GM12878 (cell line): ENCODE measurements at regions not wholly inside any gene's neighbourhood (a gene's known extent, or its start where the extent isn't known, plus 50 kb on each side); places are given as distances from the start of the nearest gene placed in this dataset.

Experiments used
- ATAC-seq: fragments of 200-7000 bp; cut with Tn5 transposase; 3 replicates; pipeline ENCODE4 v1.9.1; 2020; ENCODE audit warnings: mild to moderate bottlenecking, moderate library complexity
- BruUV-seq: library from RNA; stranded (reverse); fragments of 400-500 nt; replicated peaks from 2 replicates; lab custom pipeline; 2021; lab: Mats Ljungman, UMichigan
- CTCF ChIA-PET: fragments of 300-600 bp; sonication (Branson Sonifier 250); formaldehyde crosslinking; extraction: SDS; loops from one replicate; lab custom pipeline; 2021; ENCODE audit warnings: inconsistent platforms; lab: Yijun Ruan, JAX
- POLR2A ChIA-PET: fragments of 350-600 bp; formaldehyde crosslinking; extraction: SDS; loops from one replicate; lab custom pipeline; 2021; ENCODE audit warnings: inconsistent platforms; lab: Charles Lee
- RAD21 ChIA-PET: fragments of 300-600 bp; sonication (Branson Sonifier 250); formaldehyde crosslinking; loops from one replicate; lab custom pipeline; 2023; ENCODE audit warnings: antibody characterized with exemption; ENCODE audit not compliant: unreplicated experiment; lab: Charles Lee
- SMC1A ChIA-PET: fragments of 300-600 bp; sonication (Branson Sonifier 250); formaldehyde crosslinking; loops from one replicate; lab custom pipeline; 2023; ENCODE audit not compliant: unreplicated experiment, uncharacterized antibody; lab: Charles Lee
- DNase-seq: peaks from one replicate; pipeline ENCODE4 v3.0.0-alpha.2; 2011; ENCODE audit warnings: low read depth, low spot score
- FAIRE-seq: peaks from 3 replicates; lab custom pipeline; 2011; peaks lifted over from hg19 to GRCh38; lab: Jason Lieb, UNC
- H2AFZ ChIP-seq: 2 replicates; pipeline ENCODE4 v1.6.0; 2011; ENCODE audit warnings: low read depth, low read length, control low read depth; ENCODE audit not compliant: control insufficient read depth
- H3K27ac ChIP-seq: 2 replicates; pipeline ENCODE4 v1.5.1; 2011; ENCODE audit warnings: control low read depth; ENCODE audit not compliant: control insufficient read depth, insufficient read depth
- H3K27me3 ChIP-seq, 2 experiments: replicated peaks in 1 of 2; 2 replicates each; pipeline versions ENCODE4 v1.6.0 to v1.6.1; 2011; ENCODE audit warnings: low read length in 1 of 2; ENCODE audit not compliant: control insufficient read depth in 2 of 2, insufficient read depth in 2 of 2
- H3K36me3 ChIP-seq, 2 experiments: 2 replicates each; pipeline ENCODE4 v1.5.1; 2011; ENCODE audit warnings: low read length in 1 of 2; ENCODE audit not compliant: control insufficient read depth in 2 of 2, insufficient read depth in 2 of 2
- H3K4me1 ChIP-seq: 2 replicates; pipeline ENCODE4 v1.6.1; 2011; ENCODE audit warnings: mild to moderate bottlenecking, low read length, moderate library complexity, mixed read lengths; ENCODE audit not compliant: control insufficient read depth, insufficient read depth
- H3K4me2 ChIP-seq: 2 replicates; pipeline ENCODE4 v1.6.0; 2011; ENCODE audit warnings: control low read depth; ENCODE audit not compliant: control insufficient read depth, insufficient read depth
- H3K4me3 ChIP-seq: fragments of 200-600 bp; sonication (generic); 2 replicates; pipeline ENCODE4 v1.5.1; 2016
- H3K79me2 ChIP-seq: 2 replicates; pipeline ENCODE4 v1.6.0; 2011; ENCODE audit warnings: low read length; ENCODE audit not compliant: control insufficient read depth, insufficient read depth
- H3K9ac ChIP-seq: 2 replicates; pipeline ENCODE4 v1.8.0; 2011; ENCODE audit warnings: low read length, control low read depth, mixed read lengths; ENCODE audit not compliant: control insufficient read depth, insufficient read depth
- H3K9me3 ChIP-seq: replicated peaks from 3 replicates; pipeline ENCODE4 v1.5.1; 2011; ENCODE audit warnings: mild to moderate bottlenecking, low read length; ENCODE audit not compliant: control insufficient read depth, insufficient read depth
- H4K20me1 ChIP-seq: 2 replicates; pipeline ENCODE4 v1.6.0; 2011; ENCODE audit not compliant: control insufficient read depth, insufficient read depth
- ASH2L ChIP-seq: fragments of 300-600, 200-600 bp; sonication (generic); IDR thresholded peaks from 2 replicates; pipeline ENCODE4 v1.6.1; 2017; ENCODE audit warnings: low read depth, mild to moderate bottlenecking, borderline replicate concordance
- ATF3 ChIP-seq: IDR thresholded peaks from 2 replicates; pipeline ENCODE4 v1.6.1; 2011; ENCODE audit warnings: low read depth, mild to moderate bottlenecking, low read length, moderate library complexity, borderline replicate concordance; ENCODE audit errors: extremely low read depth
- ATF7 ChIP-seq: fragments of 450-650 bp; IDR thresholded peaks from 2 replicates; pipeline ENCODE4 v1.6.1; 2016; ENCODE audit warnings: low read depth, mild to moderate bottlenecking
- CREM ChIP-seq: IDR thresholded peaks from 2 replicates; pipeline ENCODE4 v1.6.1; 2014; ENCODE audit warnings: antibody characterized with exemption, low read depth
- JUNB ChIP-seq: IDR thresholded peaks from 2 replicates; pipeline ENCODE4 v1.6.1; 2016; ENCODE audit warnings: antibody characterized with exemption, mild to moderate bottlenecking
- JUND ChIP-seq: IDR thresholded peaks from 2 replicates; pipeline ENCODE4 v1.6.1; 2012; ENCODE audit warnings: low read depth, mild to moderate bottlenecking, low read length, improper control_type of control experiment, moderate library complexity
- MTA2 ChIP-seq: fragments of 450-650 bp; IDR thresholded peaks from 2 replicates; pipeline ENCODE4 v1.6.1; 2016; ENCODE audit warnings: low read depth, mild to moderate bottlenecking, moderate library complexity
- MYB ChIP-seq: fragments of 150-350 bp; IDR thresholded peaks from 2 replicates; pipeline ENCODE4 v1.6.1; 2014; ENCODE audit warnings: mild to moderate bottlenecking, low read depth, low read length, borderline replicate concordance
- NBN ChIP-seq: fragments of 450-650 bp; IDR thresholded peaks from 2 replicates; pipeline ENCODE4 v1.6.1; 2016
- NFYA ChIP-seq: IDR thresholded peaks from 2 replicates; pipeline ENCODE4 v1.6.1; 2011; ENCODE audit warnings: low read depth, mild to moderate bottlenecking, low read length, improper control_type of control experiment, borderline replicate concordance
- PKNOX1 ChIP-seq: fragments of 450-650 bp; IDR thresholded peaks from 2 replicates; pipeline ENCODE4 v1.6.1; 2016; ENCODE audit warnings: mild to moderate bottlenecking
- RFX5 ChIP-seq: IDR thresholded peaks from 2 replicates; pipeline ENCODE4 v1.6.1; 2011; ENCODE audit warnings: low read depth, low read length, improper control_type of control experiment
- RUNX3 ChIP-seq: IDR thresholded peaks from 2 replicates; pipeline ENCODE4 v1.6.1; 2012; ENCODE audit warnings: low read length, inconsistent platforms
- SMAD1 ChIP-seq: fragments of 450-650 bp; IDR thresholded peaks from 2 replicates; pipeline ENCODE4 v1.6.1; 2018; ENCODE audit warnings: mild to moderate bottlenecking, low read depth; ENCODE audit not compliant: partially characterized antibody
- USF2 ChIP-seq: IDR thresholded peaks from 2 replicates; pipeline ENCODE4 v1.6.1; 2011; ENCODE audit warnings: low read depth, low read length, improper control_type of control experiment, borderline replicate concordance
- ZBED1 ChIP-seq: IDR thresholded peaks from 2 replicates; pipeline ENCODE4 v1.6.1; 2016; ENCODE audit warnings: borderline replicate concordance
- ZNF207 ChIP-seq: fragments of 450-650 bp; IDR thresholded peaks from 2 replicates; pipeline ENCODE4 v1.6.1; 2014; ENCODE audit warnings: antibody characterized with exemption, mild to moderate bottlenecking, borderline replicate concordance
- WGBS: methylation state at CpG from one replicate; pipeline ENCODE4 v1.1.6; 2016; ENCODE audit warnings: low lambda C conversion rate; ENCODE audit not compliant: insufficient replicate concordance, insufficient coverage; ENCODE audit errors: missing lambda C conversion rate; 5-methylcytosine and 5-hydroxymethylcytosine counted together
- in situ Hi-C: fragments of 300-500 bp; cut with MboI; formaldehyde crosslinking; loops from 9 replicates; pipeline ENCODE4 v1.14.3; 2018; ENCODE audit warnings: mixed read lengths
- intact Hi-C: fragments of 100-400 bp; cut with micrococcal nuclease; formaldehyde crosslinking; loops from one replicate; pipeline ENCODE4 v1.14.2; 2022; ENCODE audit not compliant: unreplicated experiment

GRCh38 chr12:19894050-19894449 is 454.8 kb downstream of the AEBP2 start:
- Histone ChIP-seq H3K4me2 (no peak overlapping the region), H3K4me3 (no peak overlapping the region), H4K20me1 (no peaks in the 10 kb centered on the region), H3K27me3 (no peaks in the 10 kb centered on the region), H3K9me3 (no peaks in the 10 kb centered on the region), H3K27ac (peak overlapping the region; percentile 40), H3K4me1 (no peaks in the 10 kb centered on the region), H2AFZ (no peak overlapping the region), H3K9ac (no peak overlapping the region), H3K36me3 (no peaks in the 10 kb centered on the region), H3K79me2 (no peaks in the 10 kb centered on the region)
- SMC1A ChIA-PET, result interaction anchor here (0.6 to 5.4 kb wide), 21 partner anchors 9 to 319 kb away, joined by 3 to 47 read pairs (median 5); no protein-coding TSS in a partner anchor
- FAIRE-seq (no peak), ATAC-seq (peak; percentile 70), DNase-seq (no peak)
- RAD21 ChIA-PET, result interaction anchor here (0.7 to 4.6 kb wide), 13 partner anchors 15 to 250 kb away, joined by 3 to 37 read pairs (median 4); no protein-coding TSS in a partner anchor
- TF ChIP-seq ASH2L (no peak), USF2 (no peak), ATF3 (no peak), PKNOX1 (peak; percentile 65; the same call in 1 of the 2 replicates), JUND (peak; percentile 59; the same call in 1 of the 2 replicates), RFX5 (peak; percentile 71; the same call in 1 of the 2 replicates), RUNX3 (peak; percentile 10; the same call in 1 of the 2 replicates), JUNB (peak; percentile 32), MTA2 (peak; percentile 11; the same call in 1 of the 2 replicates), MYB (no peak), ATF7 (peak; percentile 62), ZBED1 (0 out of 2 replicates have a peak, but pooled peaks have one; percentile 13), ZNF207 (no peak), NFYA (no peak), CREM (0 out of 2 replicates have a peak, but pooled peaks have one; percentile 11), NBN (0 out of 2 replicates have a peak, but pooled peaks have one; percentile 6), SMAD1 (no peak)
- intact Hi-C loops (loop anchor here (5.0 to 10.0 kb wide), 2 partner anchors 152 to 419 kb away; no protein-coding TSS in a partner anchor), in situ Hi-C loops (no loop called here)
- 5% methylated on average over 1 of the region's 1 CpG for WGBS
- BruUV-seq, result no TSS peak
- CTCF ChIA-PET, result interaction anchor here (1.0 to 5.8 kb wide), 9 partner anchors 10 to 154 kb away, joined by 3 to 48 read pairs (median 4); no protein-coding TSS in a partner anchor
- POLR2A ChIA-PET, result interaction anchor here (0.7 to 0.9 kb wide), 2 partner anchors 47 to 134 kb away, joined by 3 to 4 read pairs; no protein-coding TSS in a partner anchor
